Activated CD4-positive, alpha-beta memory T cell treated with anti-CD3 and anti-CD28 coated beads for 36 hours (primary cell): ENCODE measurements at regions not wholly inside any gene's neighbourhood (a gene's known extent, or its start where the extent isn't known, plus 50 kb on each side); places are given as distances from the start of the nearest gene placed in this dataset.

ENCODE experiments used
- CTCF ChIA-PET: fragments of 350-600 bp; sonication (Branson Sonifier 250); formaldehyde crosslinking; loops from one replicate; lab custom pipeline; 2021; ENCODE audit warnings: antibody characterized with exemption, inconsistent platforms; lab: Charles Lee
- POLR2A ChIA-PET: fragments of 350-600 bp; sonication (Branson Sonifier 250); formaldehyde crosslinking; loops from one replicate; lab custom pipeline; 2021; ENCODE audit warnings: antibody characterized with exemption; lab: Charles Lee
- DNase-seq: peaks from one replicate; pipeline ENCODE4 v3.0.0-alpha.2; 2020
- H3K27ac Mint-ChIP-seq: one replicate; pipeline ENCODE4 v1.8.0; 2021; ENCODE audit warnings: mixed read lengths
- H3K27me3 Mint-ChIP-seq: one replicate; pipeline ENCODE4 v1.8.0; 2021; ENCODE audit warnings: mixed read lengths
- H3K36me3 Mint-ChIP-seq: one replicate; pipeline ENCODE4 v1.8.0; 2021; ENCODE audit warnings: mixed read lengths
- H3K4me1 Mint-ChIP-seq: one replicate; pipeline ENCODE4 v1.8.0; 2021; ENCODE audit warnings: low read depth, mixed read lengths
- H3K4me3 Mint-ChIP-seq: one replicate; pipeline ENCODE4 v1.8.0; 2021; ENCODE audit warnings: mild to moderate bottlenecking, mixed read lengths
- H3K9me3 Mint-ChIP-seq: one replicate; pipeline ENCODE4 v1.8.0; 2021; ENCODE audit warnings: mixed read lengths
- intact Hi-C: fragments of 100-400 bp; cut with micrococcal nuclease; formaldehyde crosslinking; loops from one replicate; pipeline ENCODE4 v1.15.1; 2023

DNA sequence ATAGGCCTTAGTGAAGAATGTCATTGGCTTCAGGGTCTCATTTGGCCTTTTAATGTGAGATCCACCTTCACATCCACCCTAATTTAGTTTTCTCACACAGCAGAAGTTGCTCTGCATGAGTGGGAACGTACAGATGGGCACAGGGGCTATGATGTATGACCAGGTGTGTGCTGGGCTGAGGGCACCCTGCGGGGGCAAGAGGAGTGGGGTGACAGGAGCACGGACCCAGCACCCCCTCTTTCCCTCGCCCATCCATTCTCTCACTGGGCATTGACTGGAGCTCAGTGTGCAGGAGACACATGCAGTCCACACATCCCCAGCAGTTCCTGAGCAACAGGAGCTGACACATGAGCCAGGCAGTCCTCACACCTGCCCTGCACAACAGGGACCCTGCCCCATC, 95.1 kb upstream of the PPP2R2D start:
- Mint-ChIP-seq H3K27me3 (no peaks in the 10 kb centered on the region), H3K36me3 (no peaks in the 10 kb centered on the region), H3K4me3 (no peak overlapping the region), H3K9me3 (no peaks in the 10 kb centered on the region), H3K4me1 (no peaks in the 10 kb centered on the region), H3K27ac (no peak overlapping the region)
- no peak for DNase-seq
- POLR2A ChIA-PET = no interaction called here
- intact Hi-C loops = no loop called here
- CTCF ChIA-PET = no interaction called here

DNA sequence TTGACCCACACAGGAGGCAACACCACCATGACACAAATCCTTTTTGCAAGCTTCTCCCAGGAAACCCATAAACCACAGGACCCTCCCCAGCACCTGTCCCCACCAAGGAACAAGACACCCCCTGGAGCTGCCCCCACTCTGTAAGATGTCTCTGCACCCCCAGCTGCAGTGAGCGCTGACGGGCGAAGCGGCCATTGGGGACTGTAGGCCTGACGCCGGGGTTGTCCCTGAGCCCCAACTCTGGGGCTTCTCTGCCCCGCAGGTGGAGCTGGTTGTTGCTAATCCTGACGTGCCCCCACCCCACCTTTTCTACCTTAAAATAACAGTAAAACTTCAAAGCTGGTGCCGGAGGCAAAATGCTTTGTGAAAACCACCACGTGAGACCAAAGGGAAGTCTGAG, 94.7 kb upstream of the PPP2R2D start:
- no peaks in the 10 kb centered on the region for H3K9me3 Mint-ChIP-seq
- no peaks in the 10 kb centered on the region for H3K27me3 Mint-ChIP-seq
- H3K4me3 Mint-ChIP-seq = no peak overlapping the region
- ChIA-PET CTCF (no interaction called here), POLR2A (no interaction called here)
- H3K4me1 Mint-ChIP-seq = no peaks in the 10 kb centered on the region
- DNase-seq = no peak
- H3K27ac Mint-ChIP-seq = no peak overlapping the region
- no peaks in the 10 kb centered on the region for H3K36me3 Mint-ChIP-seq
- intact Hi-C loops = no loop called here

DNA sequence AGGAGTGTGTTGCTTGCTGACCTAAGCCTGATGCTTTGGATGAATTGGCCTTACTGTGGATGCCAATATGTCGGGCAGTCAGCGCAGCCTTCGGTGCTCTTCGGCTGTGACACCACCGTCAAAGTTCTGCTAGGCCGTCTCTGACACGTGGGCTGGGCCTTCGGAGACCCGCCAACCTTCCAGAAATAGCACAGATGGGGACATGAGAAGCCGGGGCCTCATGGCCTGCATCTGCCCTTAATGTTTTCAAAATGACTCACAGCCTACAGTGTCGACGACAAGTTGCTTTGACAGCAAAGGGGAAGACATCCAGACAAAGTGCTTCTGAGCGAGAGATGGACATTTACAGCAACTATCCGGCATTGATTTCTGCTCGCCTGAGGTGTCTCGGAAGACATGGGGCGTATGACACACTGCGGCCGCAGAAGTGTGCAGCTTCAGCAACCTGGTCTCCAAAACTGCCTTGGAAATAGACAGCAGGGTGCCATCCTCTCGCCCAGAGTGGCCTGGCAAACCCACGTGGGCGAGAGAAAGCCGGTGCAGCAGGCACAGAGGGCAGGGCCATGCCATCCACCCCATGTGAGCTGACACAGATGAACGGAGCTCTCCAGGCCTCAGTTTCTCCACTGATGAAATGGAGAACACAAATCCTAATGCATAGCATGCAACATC, 94.0 kb upstream of the PPP2R2D start:
- H3K36me3 Mint-ChIP-seq = no peaks in the 10 kb centered on the region
- no peaks in the 10 kb centered on the region for H3K9me3 Mint-ChIP-seq
- CTCF ChIA-PET = no interaction called here
- no peak overlapping the region for H3K27ac Mint-ChIP-seq
- no peak for DNase-seq
- no peaks in the 10 kb centered on the region for H3K4me1 Mint-ChIP-seq
- POLR2A ChIA-PET = no interaction called here
- intact Hi-C loops = no loop called here
- H3K27me3 Mint-ChIP-seq = no peaks in the 10 kb centered on the region
- no peak overlapping the region for H3K4me3 Mint-ChIP-seq

DNA sequence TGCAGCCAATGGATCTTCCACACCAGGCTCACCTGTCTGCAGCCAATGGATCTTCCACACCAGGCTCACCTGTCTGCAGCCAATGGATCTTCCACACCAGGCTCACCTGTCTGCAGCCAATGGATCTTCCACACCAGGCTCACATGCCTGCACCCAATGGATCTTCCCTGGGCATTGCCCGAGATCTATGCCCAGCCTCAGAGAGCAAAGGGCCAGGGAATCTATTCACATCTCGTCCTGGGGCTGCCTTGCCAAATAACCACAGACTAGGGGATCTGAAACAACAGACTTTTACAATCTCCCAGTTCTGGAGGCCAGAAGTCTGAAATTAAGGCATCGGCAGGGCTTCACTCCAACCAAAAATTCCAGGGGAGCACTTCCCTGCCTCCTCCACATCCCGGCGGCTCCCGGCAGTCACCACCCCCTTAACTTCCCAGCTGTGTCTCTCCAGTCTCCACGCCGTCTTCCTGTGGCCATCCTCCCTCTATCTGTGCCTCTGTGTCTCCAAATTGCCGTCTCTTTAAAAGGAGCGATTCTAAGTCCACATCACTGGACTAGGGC, 92.4 kb upstream of the PPP2R2D start:
- CTCF ChIA-PET = no interaction called here
- intact Hi-C loops = no loop called here
- Mint-ChIP-seq H3K36me3 (no peaks in the 10 kb centered on the region), H3K9me3 (no peaks in the 10 kb centered on the region), H3K4me1 (no peaks in the 10 kb centered on the region), H3K4me3 (no peak overlapping the region), H3K27me3 (no peaks in the 10 kb centered on the region), H3K27ac (no peak overlapping the region)
- no peak for DNase-seq
- POLR2A ChIA-PET = no interaction called here

DNA sequence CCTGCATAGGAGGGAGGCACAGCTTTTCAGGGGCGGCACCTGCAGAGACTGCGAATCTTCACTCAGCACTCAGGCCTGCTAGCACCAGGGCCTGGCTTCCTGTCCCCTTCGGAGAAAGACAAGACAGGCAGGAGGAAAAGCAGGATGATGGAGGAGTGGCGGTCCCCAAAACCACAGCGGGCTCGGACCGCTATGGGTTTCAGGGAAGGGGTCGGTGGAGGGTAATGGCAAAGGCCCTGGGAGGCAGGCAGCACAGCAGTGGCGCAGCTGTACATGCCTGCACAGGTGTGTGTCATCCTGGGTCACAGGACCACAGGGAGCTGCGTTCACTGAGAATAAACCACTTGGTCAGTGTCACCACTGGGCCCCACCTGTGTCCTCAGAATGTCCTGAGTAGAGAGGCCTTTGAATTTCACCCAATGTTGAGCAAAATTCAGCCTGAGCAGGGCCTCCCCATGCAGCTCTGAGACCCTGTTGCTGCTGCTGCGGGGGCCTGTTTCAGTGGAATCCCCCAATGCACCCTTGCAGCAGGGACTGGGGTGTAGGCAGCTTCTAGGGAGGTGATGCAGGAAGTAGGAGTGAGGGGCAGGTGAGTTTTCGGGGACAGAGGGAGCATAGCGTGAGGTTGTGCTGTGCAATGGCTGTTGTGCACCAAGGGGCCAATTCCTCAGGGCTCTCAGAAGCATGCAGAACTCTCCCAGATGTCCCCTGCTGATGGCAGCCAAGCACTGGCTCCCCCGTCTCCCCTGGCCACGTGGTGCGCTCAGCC, 90.6 kb upstream of the PPP2R2D start:
- no peak overlapping the region for H3K4me3 Mint-ChIP-seq
- H3K36me3 Mint-ChIP-seq = no peaks in the 10 kb centered on the region
- no peak for DNase-seq
- H3K27me3 Mint-ChIP-seq = peaks cover 2% of the 10 kb centered on the region
- ChIA-PET POLR2A (no interaction called here), CTCF (no interaction called here)
- no peaks in the 10 kb centered on the region for H3K9me3 Mint-ChIP-seq
- H3K4me1 Mint-ChIP-seq = no peaks in the 10 kb centered on the region
- H3K27ac Mint-ChIP-seq = no peak overlapping the region
- intact Hi-C loops = no loop called here

DNA sequence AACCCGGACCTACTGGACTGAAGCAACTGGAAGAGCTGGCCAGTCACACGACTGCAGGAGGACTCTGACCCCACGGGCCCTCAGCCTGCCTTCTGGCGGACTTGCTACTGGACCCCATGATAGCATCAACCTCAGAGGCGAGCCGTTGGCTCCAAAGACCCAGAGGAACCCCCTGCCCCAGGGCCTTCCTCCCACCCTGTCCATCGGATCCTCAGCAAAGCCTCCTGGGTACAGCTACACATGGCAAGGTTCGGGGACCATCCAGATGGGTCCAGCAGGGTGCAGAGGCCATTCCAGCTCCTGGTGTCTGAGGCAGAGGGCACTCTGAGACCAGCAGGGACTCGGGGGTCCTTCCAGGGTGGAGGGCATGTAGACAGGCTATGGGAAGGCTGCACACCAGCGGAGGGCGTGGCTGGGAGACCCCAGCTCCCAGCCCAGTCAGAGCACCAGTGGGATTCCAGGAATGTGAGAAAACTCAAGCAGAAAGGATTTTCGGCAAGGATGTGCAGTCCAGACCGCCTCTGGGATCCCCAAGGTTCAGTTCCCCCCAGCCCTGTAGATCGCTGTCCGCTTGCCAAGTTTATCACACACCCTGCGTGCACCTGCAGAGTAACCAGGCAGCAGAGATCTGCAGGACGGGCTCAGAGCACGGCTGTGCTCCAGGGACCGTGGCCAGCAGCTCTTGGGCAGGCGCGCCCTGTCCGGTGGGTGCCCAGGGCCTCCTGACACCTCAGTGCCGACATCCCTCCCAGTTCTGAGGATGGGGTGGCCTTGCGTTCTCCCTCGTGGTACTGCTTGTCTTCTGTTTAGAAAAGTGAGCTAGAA, 89.8 kb upstream of the PPP2R2D start:
- no peaks in the 10 kb centered on the region for H3K36me3 Mint-ChIP-seq
- POLR2A ChIA-PET = no interaction called here
- H3K9me3 Mint-ChIP-seq = no peaks in the 10 kb centered on the region
- H3K27me3 Mint-ChIP-seq = peaks cover 2% of the 10 kb centered on the region
- CTCF ChIA-PET = no interaction called here
- H3K27ac Mint-ChIP-seq = no peak overlapping the region
- no peaks in the 10 kb centered on the region for H3K4me1 Mint-ChIP-seq
- H3K4me3 Mint-ChIP-seq = no peak overlapping the region
- intact Hi-C loops = no loop called here
- DNase-seq = no peak

DNA sequence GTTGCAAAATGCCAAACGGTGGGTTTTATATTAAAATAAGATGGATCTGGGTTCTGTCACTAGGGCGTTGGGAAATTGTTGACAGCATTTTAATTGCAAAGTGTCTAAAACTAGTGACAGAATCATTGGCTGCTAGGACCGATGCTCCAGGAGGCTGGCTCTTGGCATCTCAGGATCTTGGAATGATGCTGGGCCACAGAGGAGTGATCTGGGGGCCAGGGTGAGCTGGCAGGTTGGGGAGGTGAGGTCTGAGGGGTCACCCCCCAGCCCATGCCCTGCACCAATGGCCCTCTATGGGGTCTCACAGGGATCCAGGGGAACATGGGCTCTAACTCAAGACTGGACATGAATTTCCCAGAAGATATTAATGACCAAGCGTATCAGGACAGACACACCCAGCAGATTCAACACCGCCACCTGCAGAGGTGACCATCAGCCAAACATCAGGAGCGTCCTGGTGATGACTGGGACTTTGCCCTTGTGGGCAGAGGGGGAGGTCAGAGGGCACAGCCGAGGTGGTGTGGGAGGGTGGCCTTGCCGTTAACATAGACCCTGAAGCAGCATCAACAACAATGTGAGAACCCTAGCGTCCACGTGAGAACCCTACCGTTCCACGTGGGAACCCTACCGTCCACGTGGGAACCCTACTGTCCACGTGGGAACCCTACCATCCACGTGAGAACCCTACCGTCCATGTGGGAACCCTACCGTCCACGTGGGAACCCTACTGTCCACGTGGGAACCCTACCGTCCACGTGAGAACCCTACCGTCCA, 89.0 kb upstream of the PPP2R2D start:
- intact Hi-C loops = no loop called here
- Mint-ChIP-seq H3K9me3 (no peaks in the 10 kb centered on the region), H3K36me3 (no peaks in the 10 kb centered on the region), H3K27ac (no peak overlapping the region), H3K4me3 (no peak overlapping the region), H3K4me1 (no peaks in the 10 kb centered on the region), H3K27me3 (peaks cover 2% of the 10 kb centered on the region)
- DNase-seq = no peak
- POLR2A ChIA-PET = no interaction called here
- CTCF ChIA-PET = no interaction called here

DNA sequence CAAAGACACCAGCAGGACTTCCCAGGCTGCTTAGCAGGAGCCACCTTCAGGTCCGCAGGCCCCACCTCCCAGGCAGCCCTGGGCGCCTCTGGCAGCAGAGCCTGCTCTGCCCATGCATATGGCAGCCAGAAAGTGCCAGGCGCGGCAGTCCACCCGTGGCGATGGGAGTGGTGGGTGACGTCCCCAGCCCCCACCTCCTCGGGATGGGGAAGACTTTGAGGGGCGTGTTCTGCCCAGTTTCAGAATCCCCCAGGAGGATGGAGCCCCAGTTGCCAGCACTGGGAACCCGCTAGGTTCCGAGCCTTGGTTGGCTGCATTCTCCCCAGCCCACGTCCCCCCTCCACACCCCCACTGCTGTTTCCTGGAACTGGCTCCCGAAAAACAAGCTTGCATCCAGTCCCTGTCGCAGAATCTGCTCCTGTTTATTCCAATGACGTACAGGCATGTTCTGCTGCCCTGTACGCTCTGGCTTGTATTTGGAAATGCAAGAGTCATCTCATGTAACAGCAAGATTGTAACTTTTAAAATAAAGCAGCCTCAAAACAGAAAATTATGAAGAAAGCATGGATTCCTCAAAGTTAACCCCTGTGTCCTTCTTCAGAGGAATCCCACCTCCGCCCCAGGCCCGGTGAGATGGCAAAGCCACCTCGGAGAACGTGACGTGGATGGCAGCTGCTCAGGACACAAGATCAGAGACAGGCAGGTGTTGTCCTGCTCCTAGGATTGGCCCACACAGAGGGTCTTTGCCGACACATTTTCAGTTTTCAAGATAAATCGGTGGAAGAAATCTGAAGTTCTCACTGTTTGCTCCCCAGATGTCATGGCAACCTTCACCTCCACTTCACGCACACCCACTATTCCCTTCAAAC, 87.8 kb upstream of the PPP2R2D start:
- no peak overlapping the region for H3K27ac Mint-ChIP-seq
- ChIA-PET CTCF (no interaction called here), POLR2A (no interaction called here)
- H3K4me3 Mint-ChIP-seq = no peak overlapping the region
- no peaks in the 10 kb centered on the region for H3K4me1 Mint-ChIP-seq
- DNase-seq = no peak
- H3K9me3 Mint-ChIP-seq = no peaks in the 10 kb centered on the region
- no peaks in the 10 kb centered on the region for H3K36me3 Mint-ChIP-seq
- intact Hi-C loops = no loop called here
- peaks cover 2% of the 10 kb centered on the region for H3K27me3 Mint-ChIP-seq

DNA sequence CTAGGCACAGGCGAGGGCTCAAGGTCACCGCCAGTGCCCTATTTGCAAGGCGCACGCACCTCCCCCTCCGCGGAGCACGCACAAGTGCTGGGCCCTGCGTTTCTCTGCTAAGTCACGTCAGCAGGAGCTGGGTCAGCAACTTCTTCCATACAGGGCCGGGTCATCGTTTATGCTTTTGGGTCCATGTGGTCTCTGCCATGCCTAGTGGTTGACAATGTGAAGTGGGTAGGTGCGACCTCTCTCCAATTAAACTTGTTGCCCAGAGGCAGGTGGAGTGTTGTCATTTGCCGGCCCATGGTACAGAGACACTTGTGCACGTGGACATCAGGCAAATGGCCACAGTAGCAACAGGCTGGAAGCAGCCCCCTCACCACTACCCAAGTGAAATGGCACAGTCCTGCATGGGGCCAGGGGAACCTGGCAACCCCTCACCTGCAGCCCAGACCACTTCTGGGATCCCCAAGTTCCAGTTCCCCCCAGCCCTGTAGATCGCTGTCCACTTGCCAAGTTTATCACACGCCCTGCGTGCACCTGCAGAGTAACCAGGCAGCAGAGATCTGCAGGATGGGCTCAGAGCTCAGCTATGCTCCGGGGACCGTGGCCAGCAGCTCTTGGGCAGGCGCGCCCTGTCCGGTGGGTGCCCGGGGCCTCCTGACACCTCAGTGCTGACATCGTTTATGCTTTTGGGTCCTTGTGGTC, 86.1 kb upstream of the PPP2R2D start:
- intact Hi-C loops = no loop called here
- H3K9me3 Mint-ChIP-seq = no peaks in the 10 kb centered on the region
- H3K27ac Mint-ChIP-seq = no peak overlapping the region
- CTCF ChIA-PET = no interaction called here
- H3K4me1 Mint-ChIP-seq = no peaks in the 10 kb centered on the region
- H3K36me3 Mint-ChIP-seq = no peaks in the 10 kb centered on the region
- no peak overlapping the region for H3K4me3 Mint-ChIP-seq
- POLR2A ChIA-PET = interaction anchor here (0.6 kb wide), 1 partner anchor 56 kb away, joined by 3 read pairs; no protein-coding TSS in a partner anchor
- H3K27me3 Mint-ChIP-seq = peaks cover 2% of the 10 kb centered on the region
- DNase-seq = no peak

DNA sequence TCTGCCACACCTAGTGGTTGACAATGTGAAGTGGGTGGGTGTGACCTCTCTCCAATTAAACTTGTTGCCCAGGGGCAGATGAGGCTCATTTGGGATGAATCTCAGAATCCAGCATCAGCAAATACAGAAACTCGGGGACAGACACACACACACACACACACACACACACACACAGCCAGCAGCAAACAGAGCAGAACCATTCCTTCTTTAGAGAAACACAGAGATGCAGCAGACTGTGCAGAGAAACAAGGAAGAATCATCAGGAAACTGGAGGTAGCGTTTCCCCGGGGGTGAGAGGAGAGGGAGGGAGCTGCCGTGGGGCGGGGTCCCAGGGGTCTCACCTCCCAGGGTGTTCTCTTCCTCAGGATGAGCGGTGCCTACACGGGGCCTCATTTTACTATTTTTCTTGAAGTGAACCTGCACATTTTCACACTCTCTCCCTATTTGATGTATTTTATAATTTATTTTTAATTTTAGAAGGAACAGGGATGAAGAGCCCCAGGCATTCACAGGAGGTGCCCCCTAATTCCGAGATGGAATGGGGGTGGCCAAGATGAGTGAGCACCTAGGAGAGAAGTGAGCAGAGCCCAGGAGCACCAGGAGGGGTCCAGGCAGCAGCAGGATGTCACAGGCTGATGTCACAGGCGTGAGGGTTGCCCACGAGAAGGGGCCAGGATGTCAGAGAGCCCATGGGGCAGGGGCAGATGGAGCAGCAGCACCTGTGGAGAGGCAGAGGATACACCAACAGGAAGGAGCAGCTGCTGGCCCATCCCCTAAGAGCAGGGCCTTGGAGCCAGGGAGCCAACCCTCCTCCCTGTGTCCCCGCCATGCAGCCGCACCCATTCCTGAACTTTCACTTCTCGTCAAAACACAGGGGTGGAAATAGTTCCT, 85.3 kb upstream of the PPP2R2D start:
- intact Hi-C loops = no loop called here
- POLR2A ChIA-PET = no interaction called here
- no peaks in the 10 kb centered on the region for H3K4me1 Mint-ChIP-seq
- no peaks in the 10 kb centered on the region for H3K36me3 Mint-ChIP-seq
- DNase-seq = no peak
- H3K27ac Mint-ChIP-seq = no peak overlapping the region
- CTCF ChIA-PET = no interaction called here
- H3K9me3 Mint-ChIP-seq = no peaks in the 10 kb centered on the region
- no peak overlapping the region for H3K4me3 Mint-ChIP-seq
- H3K27me3 Mint-ChIP-seq = peaks cover 2% of the 10 kb centered on the region
